Coronary artery (tissue), 2 donors: ENCODE measurements at regions not wholly inside any gene's neighbourhood (a gene's known extent, or its start where the extent isn't known, plus 50 kb on each side); places are given as distances from the start of the nearest gene placed in this dataset.
"Not testable (repeated sequence)": the region's sequence is repeated elsewhere in the genome, so short reads cannot be mapped to it uniquely, and the experiment has no call there.

ENCODE experiments used
- DNase-seq: peaks from one replicate; pipeline ENCODE4 v3.0.0-alpha.2; 2017; ENCODE audit warnings: low spot score
- H3K27ac ChIP-seq, 2 donors: fragments of 200-600 bp; sonication (generic); one replicate each; pipeline ENCODE4 v1.5.1; 2016 to 2019
- H3K4me3 ChIP-seq: fragments of 200-600 bp; sonication (generic); 2 replicates; pipeline ENCODE4 v1.5.1; 2016; ENCODE audit warnings: mild to moderate bottlenecking, moderate library complexity
- CTCF ChIP-seq: fragments of 200-600 bp; sonication (generic); IDR thresholded peaks from one replicate; pipeline ENCODE4 v1.5.1; 2019; ENCODE audit warnings: antibody characterized with exemption

- DNase-seq, result no peak
- peak overlapping the region; percentile 57 to 83 for H3K27ac ChIP-seq
- no peak for TF ChIP-seq CTCF
- H3K4me3 ChIP-seq, result peak overlapping the region; percentile 62
Observed at GRCh38 chr10:30553626-30554439, 75.7 kb downstream of the LYZL2 start.

GRCh38 chr10:30553018-30553625, 76.4 kb downstream of the LYZL2 start:
- no peak for DNase-seq
- Histone ChIP-seq H3K4me3 (peak overlapping the region; percentile 62), H3K27ac (peak overlapping the region; percentile 57 to 83)
- no peak for TF ChIP-seq CTCF

GRCh38 chr10:30550967-30551815, 78.4 kb downstream of the LYZL2 start:
- Histone ChIP-seq H3K4me3 (no peak overlapping the region), H3K27ac (peak overlapping the region in 1 of 2 donors; percentile 12)
- TF ChIP-seq CTCF, result no peak
- no peak for DNase-seq

GRCh38 chr10:30549134-30549687, 80.3 kb downstream of the LYZL2 start:
- not testable (repeated sequence) for H3K4me3 ChIP-seq, DNase-seq
- H3K27ac ChIP-seq, result peak overlapping the region in 1 of 2 donors; percentile 54

- DNase-seq, result no peak
- Histone ChIP-seq H3K27ac (no peak overlapping the region), H3K4me3 (no peak overlapping the region)
- no peak for TF ChIP-seq CTCF
Observed at GRCh38 chr10:30546511-30546910, 83.0 kb downstream of the LYZL2 start.

- no peak for DNase-seq
- H3K4me3 ChIP-seq, result no peak overlapping the region
- peak overlapping the region in 1 of 2 donors; percentile 79 for H3K27ac ChIP-seq
- no peak for TF ChIP-seq CTCF
Observed at GRCh38 chr10:30542895-30543288, 86.7 kb downstream of the LYZL2 start.
